HL-60 (cell line): ENCODE measurements at regions not wholly inside any gene's neighbourhood (a gene's known extent, or its start where the extent isn't known, plus 50 kb on each side); places are given as distances from the start of the nearest gene placed in this dataset.

ENCODE experiments used
- POLR2AphosphoS5 ChIP-seq: IDR thresholded peaks from 2 replicates; pipeline ENCODE4 v1.6.1; 2012; ENCODE audit warnings: low read depth
- TF ChIP-seq, protein P1 (sequence below): IDR thresholded peaks from one replicate; pipeline ENCODE4 v1.5.1; 2011; ENCODE audit warnings: low read length, control low read depth, inconsistent platforms; ENCODE audit not compliant: insufficient read depth
- TF ChIP-seq, protein P2 (sequence below): IDR thresholded peaks from 2 replicates; pipeline ENCODE4 v1.6.1; 2012; ENCODE audit warnings: low read depth; ENCODE audit not compliant: insufficient replicate concordance

DNA sequence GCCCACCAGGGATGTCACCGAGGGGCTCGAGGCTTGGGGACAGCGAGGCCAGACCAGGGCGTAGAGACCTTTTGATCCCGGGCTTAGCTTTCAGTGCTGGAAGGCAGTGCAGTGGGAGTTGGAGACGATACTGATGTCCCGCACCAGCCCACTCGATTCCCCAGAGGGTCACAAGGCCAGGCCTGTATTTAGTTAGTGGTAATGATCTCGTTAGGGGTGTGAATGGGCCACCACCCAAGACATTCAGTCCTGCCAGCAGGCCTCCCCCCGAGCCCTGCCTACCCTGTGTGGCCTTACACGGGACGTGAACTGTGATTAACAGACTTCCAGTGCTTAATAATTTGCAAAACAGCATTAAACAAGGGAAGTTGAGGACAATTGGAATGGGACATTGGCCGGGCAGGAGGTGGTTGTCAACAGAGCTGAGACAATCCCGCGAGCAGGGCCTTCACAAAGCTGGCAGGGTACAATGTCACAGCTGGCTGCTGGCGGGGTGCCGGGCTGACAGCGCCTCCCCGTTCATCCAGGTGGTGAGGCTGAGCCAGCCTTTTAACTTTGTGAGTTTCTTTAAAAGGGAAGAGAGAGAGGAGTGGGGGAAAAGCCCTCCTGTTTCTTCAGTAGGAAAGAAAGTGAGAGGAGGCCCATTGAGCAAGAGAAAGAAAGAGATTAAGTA is 175.3 kb upstream of the RALGAPA2 start:
- TF ChIP-seq, protein P1, sequence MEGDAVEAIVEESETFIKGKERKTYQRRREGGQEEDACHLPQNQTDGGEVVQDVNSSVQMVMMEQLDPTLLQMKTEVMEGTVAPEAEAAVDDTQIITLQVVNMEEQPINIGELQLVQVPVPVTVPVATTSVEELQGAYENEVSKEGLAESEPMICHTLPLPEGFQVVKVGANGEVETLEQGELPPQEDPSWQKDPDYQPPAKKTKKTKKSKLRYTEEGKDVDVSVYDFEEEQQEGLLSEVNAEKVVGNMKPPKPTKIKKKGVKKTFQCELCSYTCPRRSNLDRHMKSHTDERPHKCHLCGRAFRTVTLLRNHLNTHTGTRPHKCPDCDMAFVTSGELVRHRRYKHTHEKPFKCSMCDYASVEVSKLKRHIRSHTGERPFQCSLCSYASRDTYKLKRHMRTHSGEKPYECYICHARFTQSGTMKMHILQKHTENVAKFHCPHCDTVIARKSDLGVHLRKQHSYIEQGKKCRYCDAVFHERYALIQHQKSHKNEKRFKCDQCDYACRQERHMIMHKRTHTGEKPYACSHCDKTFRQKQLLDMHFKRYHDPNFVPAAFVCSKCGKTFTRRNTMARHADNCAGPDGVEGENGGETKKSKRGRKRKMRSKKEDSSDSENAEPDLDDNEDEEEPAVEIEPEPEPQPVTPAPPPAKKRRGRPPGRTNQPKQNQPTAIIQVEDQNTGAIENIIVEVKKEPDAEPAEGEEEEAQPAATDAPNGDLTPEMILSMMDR = no peak
- TF ChIP-seq, protein P2, sequence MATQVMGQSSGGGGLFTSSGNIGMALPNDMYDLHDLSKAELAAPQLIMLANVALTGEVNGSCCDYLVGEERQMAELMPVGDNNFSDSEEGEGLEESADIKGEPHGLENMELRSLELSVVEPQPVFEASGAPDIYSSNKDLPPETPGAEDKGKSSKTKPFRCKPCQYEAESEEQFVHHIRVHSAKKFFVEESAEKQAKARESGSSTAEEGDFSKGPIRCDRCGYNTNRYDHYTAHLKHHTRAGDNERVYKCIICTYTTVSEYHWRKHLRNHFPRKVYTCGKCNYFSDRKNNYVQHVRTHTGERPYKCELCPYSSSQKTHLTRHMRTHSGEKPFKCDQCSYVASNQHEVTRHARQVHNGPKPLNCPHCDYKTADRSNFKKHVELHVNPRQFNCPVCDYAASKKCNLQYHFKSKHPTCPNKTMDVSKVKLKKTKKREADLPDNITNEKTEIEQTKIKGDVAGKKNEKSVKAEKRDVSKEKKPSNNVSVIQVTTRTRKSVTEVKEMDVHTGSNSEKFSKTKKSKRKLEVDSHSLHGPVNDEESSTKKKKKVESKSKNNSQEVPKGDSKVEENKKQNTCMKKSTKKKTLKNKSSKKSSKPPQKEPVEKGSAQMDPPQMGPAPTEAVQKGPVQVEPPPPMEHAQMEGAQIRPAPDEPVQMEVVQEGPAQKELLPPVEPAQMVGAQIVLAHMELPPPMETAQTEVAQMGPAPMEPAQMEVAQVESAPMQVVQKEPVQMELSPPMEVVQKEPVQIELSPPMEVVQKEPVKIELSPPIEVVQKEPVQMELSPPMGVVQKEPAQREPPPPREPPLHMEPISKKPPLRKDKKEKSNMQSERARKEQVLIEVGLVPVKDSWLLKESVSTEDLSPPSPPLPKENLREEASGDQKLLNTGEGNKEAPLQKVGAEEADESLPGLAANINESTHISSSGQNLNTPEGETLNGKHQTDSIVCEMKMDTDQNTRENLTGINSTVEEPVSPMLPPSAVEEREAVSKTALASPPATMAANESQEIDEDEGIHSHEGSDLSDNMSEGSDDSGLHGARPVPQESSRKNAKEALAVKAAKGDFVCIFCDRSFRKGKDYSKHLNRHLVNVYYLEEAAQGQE = no peak
- no peak for TF ChIP-seq POLR2AphosphoS5
